GM18499 (cell line): ENCODE measurements at regions not wholly inside any gene's neighbourhood (a gene's known extent, or its start where the extent isn't known, plus 50 kb on each side); places are given as distances from the start of the nearest gene placed in this dataset.
"Not testable (repeated sequence)": the region's sequence is repeated elsewhere in the genome, so short reads cannot be mapped to it uniquely, and the experiment has no call there.

ENCODE experiments used
- ATAC-seq: cut with Tn5 transposase; IDR thresholded peaks from one replicate; pipeline ENCODE4 v1.9.1; 2021; ENCODE audit warnings: moderate number of reproducible peaks; ENCODE audit not compliant: insufficient read depth, unreplicated experiment

DNA sequence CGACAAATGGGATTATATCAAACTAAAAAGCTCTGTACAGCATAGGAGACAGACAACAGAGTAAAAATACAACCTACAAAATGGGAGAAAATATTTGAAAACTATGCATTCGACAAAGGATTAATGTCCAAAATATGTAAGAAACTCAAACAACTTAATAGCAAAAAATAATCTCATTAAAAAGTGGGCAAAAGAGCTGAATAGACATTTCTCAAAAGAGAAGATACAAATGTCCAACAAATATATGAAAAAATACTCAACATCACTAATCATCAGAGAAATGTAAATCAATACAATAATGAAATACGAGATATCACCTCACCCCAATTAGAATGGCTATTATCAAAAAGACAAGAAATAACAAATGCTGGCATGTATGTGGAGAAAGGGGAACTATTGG is 272.9 kb downstream of the KLHL13 start:
- ATAC-seq: no peak

DNA sequence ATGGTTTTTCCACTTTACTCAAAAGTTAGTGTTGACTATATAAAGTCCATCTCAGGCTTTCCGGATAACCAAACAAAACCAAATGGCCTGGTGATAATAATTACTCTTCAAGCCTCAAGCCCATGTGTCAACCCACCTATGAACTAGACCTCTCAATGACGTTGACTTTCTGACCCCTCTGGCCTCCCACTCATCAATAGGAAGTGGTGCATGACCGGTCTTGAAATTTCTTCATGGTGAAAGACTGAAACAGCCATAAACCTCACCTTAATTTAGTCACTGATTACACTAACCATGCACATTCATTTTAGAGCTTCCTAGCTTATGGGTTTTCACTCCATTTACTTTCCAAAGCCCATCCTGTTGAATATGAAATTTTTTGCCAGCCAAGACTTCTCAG is 276.0 kb downstream of the KLHL13 start:
- ATAC-seq: no peak

DNA sequence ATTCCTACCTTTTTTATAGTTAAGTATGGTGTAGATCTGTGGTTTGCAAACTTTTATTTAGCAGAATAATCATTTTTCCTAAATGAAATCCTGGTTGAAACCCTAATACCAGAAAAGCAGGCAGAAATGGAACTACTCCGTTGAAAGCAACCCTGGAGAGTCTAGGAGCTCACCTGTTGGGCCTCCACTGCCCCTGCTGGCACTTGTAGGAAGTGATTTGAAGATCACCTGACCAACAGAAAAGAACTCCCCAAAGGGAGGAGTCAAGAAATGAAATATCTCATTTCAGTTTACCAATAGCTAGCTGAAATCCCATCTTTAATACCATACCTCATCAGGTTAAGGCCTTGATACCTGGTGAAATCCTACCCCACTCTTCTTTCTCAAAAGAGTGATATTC is 277.1 kb downstream of the KLHL13 start:
- no peak for ATAC-seq

DNA sequence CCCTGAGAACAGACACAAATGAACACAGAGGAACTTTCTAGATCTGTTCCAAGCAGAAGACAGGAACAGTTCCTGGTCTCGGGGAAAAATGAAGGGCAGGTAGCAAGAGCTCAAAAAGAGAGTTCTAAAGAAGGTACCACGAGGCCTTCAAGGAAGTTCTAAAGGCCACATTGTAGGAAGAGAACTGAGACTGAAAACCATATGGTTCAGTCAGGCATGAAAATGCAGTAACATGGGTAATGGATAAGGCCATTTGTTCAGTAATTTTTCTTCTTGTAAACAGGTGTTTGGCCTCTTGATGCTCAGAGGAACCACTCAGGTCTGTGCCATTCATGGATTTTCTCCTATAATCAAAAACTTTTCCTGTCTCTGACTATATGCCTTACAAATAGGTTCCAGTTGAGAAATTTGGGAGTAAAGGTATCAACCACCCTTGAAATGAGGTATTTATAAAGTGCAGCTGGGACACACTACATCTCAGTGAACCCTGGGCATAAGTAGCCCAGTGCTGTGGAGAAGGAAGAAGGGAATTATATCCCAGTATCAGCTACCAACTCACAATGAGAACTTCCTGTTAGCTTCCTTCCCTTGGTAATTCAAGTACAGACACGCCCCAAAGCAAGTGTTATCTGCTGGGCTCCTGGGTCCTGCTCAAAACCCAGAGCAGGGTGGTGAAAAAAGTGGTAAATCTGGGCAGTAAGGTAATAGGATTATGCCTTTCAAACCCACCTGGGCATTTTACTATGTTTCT is 277.9 kb downstream of the KLHL13 start:
- ATAC-seq: no peak

DNA sequence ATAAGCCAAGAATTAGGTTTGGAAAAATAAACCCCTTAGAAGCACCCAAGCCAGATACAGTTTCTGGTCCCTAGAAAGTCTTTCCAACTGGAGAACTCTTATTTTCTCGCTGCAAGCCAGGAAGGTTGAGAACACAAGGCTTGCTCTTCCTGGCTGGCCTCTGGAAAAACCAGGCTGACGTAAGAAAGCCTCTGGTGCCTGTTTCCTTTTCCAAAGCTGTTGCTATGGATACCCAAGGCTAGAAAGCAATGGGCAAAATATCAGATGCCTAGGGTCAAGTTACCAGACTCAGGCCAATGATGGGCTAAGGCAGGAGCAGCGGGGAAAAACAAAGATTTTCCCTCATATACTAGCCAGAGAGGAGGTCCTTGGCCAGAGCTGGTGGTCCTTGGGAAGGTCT is 281.6 kb downstream of the KLHL13 start:
- ATAC-seq: no peak

DNA sequence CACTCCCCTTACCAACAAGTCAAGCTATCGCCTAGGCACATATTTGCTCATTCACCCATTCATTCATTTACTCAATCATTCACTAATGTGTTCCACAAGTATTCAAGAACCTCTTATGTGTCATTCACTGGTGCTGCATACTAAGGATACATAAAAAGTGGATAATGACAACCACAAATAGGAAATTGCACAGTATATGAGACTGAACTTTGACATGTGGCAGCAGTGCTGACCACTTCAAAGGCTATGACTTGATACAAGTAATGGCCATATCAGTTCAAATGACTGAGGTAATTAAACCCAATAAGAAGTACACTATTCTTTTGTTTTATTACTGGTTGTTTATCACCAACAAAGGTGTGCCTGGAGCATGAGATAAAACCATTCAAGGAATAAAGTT is 282.5 kb downstream of the KLHL13 start:
- no peak for ATAC-seq

DNA sequence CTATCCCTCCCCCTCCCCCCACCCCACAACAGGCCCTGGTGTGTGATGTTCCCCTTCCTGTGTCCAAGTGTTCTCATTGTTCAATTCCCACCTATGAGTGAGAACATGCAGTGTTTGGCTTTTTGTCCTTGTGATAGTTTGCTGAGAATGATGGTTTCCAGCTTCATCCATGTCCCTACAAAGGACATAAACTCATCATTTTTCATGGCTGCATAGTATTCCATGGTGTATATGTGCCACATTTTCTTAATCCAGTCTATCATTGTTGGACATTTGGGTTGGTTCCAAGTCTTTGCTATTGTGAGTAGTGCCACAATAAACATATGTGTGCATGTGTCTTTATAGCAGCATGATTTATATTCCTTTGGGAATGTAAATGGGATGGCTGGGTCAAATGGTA is 295.1 kb downstream of the KLHL13 start:
- ATAC-seq: not testable (repeated sequence)

DNA sequence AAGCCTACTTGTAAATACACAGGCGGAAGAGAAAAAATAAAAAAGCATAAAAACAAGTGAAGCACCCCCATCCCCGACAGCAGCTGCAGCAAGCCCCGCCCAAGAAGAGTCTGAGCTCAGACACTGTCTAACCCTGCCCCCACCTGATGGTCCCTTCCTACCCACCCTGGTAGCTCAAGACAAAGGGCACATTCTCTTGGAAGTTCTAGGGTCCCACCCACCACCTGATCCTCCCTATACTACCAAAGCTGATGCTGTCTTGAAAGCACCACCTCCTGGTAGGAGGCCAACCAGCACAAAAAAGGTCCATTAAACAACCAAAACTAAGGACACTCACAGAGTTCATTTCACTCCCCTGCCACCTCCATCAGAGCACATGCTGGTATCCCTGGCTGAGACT is 308.2 kb downstream of the KLHL13 start:
- no peak for ATAC-seq

DNA sequence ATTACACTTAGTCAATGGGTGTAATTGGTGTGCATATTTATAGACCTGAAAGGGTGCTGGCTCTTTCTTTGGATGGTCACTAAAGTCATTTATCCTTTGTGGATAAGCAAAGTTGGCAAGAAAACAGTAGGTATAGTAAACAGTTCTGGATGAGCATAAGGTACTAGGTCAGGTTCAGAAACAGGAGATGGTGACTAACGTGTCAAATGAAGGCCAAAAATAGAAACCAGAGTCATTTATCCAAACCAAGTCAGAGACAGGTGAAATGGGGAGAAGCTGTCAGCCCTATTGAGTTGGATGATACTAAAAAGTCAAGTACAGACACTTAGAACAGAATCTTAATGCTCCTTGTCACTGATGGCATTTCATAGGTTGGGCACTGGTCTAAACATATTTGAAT is 313.1 kb downstream of the KLHL13 start:
- no peak for ATAC-seq

DNA sequence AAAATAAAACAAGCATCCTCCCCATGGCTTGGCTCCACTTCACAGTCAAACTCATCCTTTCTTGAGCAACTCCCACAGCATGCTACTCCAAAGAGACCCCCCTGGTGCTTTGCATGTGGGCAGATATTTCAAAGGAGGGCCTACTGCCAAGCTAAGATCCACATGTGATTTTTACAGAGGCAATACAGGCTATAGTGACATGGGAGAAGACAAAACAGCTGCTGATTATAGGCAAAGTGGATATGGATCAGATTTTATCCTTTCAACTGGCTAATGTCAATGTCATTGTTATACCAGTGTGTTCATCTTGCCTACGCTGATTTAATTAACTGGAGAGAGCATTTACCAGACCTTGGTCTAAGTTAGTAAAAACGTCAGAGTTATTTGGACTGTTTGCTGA is 328.3 kb downstream of the KLHL13 start:
- ATAC-seq: no peak

DNA sequence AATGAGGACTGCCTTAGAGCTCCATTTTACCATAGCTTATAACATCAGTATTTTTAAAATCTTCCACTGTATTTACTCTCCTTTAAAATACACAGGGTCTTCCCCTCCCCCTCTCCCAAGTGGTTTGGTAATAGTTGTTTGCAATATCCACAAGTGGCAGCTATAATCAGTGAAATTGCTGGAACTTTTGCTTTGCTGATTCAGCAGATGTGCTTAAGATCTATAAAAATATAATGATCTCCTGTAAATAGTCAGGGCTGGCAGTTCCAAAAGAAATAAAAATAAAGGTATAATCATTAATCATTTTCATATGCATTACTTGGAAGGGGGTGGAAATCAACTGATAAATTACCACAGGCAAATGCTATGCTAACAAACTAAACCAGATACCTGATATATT is 345.2 kb downstream of the KLHL13 start:
- ATAC-seq: no peak

DNA sequence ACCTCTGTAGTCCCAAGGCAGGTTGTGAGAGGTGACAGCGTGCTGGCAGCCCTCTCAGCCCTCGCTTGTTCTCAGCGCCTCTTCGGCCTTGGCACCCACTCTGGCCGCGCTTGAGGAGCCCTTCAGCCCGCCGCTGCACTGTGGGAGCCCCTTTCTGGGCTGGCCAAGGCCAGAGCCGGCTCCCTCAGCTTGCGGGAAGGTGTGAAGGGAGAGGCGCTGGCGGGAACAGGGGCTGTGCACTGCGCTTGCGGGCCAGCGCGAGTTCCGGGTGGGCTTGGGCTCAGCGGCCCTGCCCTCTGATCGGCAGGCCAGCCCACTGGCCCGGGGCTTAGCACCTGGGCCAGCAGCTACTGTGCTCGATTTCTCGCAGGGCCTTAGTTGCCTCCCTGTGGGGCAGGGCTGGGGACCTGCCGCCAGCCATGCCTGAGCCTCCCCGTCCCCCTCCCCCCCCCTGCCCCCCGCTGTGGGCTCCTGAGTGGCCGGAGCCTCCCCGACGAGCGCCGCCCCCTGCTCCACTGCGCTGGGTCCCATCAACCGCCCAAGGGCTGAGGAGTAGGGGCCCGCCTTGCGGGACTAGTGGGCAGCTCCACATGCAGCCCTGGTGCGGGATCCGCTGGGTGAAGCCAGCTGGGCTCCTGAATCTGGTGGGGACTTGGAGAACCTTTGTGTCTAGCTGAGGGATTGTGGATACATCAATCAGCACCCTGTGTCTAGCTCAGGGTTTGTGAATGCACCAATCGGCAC is 347.6 kb downstream of the KLHL13 start:
- no peak for ATAC-seq

DNA sequence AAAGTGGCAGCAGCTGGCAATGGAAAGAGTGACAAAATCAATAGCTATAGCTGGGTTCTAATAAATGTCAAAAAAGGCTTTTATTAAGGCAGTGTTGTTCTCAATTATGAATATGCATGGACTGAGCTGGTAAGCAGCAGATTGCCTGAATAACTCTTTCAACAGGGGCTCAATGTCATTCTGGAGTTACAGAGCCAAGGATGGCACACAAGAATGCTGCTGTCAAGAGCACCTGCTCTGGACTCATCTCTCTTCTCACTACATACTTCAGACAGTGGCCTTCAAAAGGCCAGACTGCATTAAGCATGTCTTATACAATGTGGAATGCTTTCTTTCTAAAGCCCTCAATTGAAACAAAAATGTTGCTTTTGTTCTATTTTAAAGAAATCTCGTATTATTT is 351.4 kb downstream of the KLHL13 start:
- no peak for ATAC-seq

DNA sequence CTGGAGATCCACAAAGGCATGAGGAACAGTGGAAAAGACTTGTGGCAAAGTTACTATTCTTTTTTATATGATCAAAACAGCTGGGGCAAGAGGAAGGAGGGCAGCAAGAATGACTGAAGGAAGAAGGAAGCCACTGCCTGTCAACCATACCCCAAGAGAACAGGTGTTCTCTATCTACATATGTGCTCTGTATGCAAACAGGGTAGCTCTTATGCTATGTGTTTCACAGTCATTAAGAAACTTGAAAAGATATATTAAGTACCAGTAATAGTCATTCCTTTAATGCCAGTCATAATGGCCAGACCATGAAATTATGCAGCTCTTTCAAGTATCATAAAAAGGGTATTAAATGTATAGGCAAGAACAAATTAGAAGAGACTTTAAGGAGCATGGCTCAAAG is 363.9 kb downstream of the KLHL13 start:
- ATAC-seq: peak; percentile 92

DNA sequence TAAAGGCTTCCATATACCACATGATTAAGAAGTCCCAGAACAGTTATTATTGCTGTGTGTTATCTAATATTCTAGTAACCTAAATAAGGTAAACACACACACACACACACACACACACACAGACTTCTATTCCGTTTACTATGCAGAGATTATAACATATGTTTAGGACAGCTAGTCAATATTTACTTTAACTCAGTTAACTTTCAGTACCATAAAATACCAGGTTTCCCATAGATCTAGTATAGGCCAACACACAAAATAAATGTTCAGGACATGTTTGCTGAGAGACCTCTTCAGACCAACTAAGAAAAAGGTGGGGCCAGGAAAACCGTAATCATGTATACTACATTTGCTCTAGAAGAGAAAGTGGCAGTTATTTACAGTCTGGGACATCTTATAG is 365.5 kb downstream of the KLHL13 start:
- ATAC-seq: no peak

DNA sequence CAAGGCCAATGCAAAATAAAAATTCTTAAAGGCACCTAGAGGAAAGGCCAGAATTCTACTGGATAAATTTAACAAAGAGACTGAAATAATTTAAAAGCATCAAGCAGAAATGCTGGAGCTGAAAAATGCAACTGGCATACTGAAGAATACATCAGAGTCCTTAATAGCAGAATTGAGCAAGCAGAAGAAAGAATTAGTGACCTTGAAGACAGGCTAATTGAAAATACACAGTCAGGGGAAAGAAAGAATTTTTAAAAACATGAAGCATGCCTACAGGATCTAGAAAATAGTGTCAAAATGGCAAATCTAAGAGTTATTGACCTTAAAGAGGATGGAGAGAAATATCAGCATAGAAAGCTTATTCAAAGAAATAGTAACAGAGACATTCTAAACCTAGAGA is 371.7 kb downstream of the KLHL13 start:
- ATAC-seq: no peak

DNA sequence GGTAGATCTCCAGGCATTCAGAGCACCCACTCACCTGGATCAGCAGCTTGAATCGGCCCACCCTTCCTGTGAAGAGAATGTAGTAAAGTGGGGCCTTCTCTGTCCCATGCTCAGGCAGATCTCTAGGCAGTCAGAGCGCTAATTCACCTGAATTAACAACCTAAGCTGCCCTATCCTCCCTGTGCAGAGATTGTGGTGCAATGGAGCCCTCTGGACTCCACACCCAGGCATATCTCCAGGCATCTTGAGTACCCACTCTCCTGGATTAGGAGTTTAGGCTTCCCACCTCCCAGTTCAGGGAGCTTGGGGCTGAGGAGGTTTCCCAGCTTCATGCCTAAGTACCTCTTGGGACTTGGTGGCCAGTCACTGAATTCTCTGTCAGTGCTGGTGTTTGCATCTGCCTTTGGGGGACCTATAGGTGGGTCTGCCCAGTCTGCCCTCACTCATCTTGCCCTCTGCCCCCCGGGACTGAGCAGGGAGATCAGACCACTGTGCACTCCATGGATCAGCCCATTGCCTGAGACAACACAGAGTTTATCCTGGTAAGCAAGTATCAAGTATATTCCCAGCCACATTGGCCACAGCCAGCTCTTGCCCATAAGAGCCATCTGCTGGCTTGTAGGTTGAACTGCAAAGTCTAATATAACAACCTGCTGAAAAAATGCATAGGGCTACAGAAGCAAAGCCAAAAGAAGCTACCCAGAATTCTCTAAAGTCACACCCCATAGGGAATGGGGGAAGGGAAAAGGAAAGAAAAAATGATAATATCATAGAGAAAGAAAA is 372.9 kb downstream of the KLHL13 start:
- ATAC-seq: no peak

DNA sequence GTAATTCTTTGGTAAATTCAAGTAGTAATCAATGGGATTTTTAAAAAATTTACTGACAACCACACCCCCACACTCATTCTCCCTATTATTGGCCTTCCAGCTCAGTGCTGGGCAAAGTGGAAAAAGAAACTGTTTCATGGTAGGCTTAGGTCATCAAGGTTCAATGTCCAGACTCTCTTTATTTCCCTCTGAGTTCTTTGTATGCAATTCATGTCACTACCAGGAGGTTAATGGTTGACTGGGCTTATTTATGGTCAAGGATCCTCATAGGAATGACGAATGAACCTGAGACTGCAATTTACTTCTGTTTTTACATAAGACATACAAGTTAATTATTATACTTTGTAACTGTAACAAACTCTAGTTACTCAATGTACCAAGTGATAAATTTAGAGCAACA is 403.2 kb downstream of the KLHL13 start:
- ATAC-seq: no peak

DNA sequence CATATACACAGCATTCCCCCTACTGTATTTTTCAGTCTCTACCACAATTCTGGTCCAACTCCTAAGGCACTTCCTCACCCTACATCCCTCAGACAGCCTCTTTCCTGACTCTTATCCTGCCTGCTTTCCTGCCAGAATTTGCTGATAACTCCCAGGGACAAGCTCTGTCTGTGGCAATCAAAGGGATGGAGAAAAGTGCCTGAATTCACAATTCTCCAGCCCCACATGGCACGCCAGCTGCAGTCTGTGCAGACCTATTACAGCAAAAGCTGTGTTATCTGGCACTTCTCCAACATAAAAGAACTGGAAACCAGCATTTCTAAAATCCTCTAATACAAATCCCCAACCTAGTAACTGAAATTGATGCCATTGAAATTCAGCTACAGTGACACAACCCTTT is 404.8 kb downstream of the KLHL13 start:
- no peak for ATAC-seq

DNA sequence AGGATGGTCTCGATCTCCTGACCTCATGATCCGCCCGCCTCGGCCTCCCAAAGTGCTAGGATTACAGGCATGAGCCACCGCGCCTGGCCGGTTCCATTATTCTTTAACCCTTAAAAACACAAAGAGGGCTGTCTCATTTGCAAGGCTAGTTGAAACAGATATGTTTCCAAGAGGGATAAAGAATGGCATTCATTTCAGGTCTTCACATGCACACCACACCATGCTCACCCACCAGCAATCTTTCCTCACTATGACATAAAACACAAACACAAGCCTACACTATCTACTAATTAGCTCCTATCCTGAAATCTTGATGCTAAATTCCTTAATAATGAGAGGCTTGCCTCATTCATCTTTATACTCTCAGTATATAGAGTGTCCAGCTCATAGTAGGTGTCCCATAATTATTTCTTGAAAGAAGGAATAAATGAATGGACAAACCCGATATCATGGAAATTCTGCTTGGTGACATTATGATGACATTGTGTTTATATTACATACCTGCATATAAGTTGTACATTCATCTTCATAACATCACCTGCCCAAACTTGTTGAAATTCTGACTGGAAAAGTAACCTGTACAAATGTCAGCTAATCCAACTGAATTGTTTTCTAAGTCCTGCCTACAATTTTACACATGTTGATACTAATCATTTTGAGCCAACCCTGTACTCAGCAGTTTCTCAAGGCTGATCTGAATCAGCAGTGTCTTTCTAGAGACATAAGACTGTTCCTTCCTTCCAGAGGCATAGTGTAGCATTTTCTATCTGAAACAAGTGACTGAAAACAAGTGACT is 408.5 kb downstream of the KLHL13 start:
- ATAC-seq: no peak

DNA sequence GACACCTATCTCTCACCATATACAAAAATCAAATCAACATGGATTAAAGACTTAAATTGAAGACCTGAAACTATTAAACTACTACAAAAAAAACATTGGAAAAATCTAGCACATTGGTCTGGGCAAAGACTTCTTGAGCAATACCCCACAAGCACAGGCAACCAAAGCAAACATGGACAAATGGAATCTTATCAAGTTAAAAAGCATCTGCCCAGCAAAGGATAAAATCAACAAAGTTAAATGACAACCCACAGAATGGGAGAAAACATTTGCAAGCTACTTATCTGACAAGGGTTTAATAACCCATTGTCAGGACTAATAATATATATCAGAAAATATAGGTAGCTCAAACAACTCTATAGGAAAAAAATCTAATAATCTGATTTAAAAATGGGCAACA is 415.6 kb downstream of the KLHL13 start:
- ATAC-seq: no peak
